ENCODE measurements at regions not wholly inside any gene's neighbourhood (a gene's known extent, or its start where the extent isn't known, plus 50 kb on each side); places are given as distances from the start of the nearest gene placed in this dataset.
"Not testable (repeated sequence)": the region's sequence is repeated elsewhere in the genome, so short reads cannot be mapped to it uniquely, and the experiment has no call there.

DNA sequence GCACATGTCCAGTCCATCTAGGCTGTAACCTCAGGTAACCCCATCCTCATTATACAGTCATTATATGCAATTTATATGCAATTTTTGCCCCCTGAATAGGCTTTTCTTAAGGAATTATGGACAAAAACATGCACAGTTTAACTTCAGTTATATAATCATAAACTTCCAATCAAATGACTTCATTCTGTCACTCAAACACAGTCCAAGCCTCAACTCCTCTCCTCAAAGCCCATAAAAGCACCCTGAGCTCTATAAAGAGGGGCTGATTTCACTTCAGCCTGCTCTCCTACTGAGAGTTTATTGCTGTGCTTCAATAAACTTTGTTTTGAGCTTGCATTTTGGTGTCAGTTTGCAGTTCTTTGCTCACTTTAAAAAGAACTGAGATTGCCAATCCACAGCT is 1805.5 kb downstream of the BRINP3 start:
- no peak for DNase-seq

DNA sequence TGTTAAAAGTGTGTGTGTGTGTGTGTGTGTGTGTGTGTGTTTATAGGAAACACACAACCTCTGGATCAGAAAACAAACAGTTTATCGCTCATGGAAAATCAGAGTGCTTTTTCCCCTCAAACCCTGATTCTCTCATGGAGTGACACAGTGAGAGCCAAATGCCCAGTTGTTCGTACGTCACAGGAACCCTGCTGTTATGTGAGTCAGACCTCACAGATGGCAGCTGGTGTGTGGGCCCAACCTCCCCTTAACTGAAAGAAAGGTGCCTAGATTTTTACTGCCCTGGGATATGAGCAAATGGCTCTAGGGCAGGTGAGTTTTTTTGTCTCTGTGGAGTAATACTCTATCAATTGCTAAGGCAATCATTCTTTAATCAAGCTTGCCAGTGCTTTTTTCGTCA is 1788.1 kb downstream of the BRINP3 start:
- DNase-seq: no peak

- no peak for DNase-seq
Measured at GRCh38 chr1:188700116-188700515, 1777.5 kb downstream of the BRINP3 start.

- DNase-seq: no peak
Measured at GRCh38 chr1:188706742-188707141, 1770.9 kb downstream of the BRINP3 start.

- DNase-seq: no peak
Measured at GRCh38 chr1:188708795-188709535, 1768.7 kb downstream of the BRINP3 start.

- no peak for DNase-seq
Measured at GRCh38 chr1:188715566-188715965, 1762.1 kb downstream of the BRINP3 start.

DNA sequence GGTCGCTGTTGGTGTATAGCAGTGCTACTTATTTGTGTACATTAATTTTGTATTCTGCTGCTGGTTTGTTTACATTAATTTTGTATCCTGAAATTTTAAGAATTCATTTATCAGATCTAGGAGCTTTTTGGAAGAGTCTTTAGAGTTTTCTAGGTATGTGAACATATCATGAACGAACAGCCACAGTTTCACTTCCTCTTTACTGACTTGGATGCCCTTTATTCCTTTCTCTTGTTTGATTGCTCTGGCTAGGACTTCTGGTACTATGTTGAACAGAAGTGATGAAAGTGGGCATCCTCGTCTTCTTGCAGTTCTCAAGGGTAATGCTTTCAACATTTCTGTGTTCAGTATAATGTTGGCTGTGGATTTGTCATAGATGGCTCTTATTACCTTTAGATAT is 1757.9 kb downstream of the BRINP3 start:
- DNase-seq: no peak

DNA sequence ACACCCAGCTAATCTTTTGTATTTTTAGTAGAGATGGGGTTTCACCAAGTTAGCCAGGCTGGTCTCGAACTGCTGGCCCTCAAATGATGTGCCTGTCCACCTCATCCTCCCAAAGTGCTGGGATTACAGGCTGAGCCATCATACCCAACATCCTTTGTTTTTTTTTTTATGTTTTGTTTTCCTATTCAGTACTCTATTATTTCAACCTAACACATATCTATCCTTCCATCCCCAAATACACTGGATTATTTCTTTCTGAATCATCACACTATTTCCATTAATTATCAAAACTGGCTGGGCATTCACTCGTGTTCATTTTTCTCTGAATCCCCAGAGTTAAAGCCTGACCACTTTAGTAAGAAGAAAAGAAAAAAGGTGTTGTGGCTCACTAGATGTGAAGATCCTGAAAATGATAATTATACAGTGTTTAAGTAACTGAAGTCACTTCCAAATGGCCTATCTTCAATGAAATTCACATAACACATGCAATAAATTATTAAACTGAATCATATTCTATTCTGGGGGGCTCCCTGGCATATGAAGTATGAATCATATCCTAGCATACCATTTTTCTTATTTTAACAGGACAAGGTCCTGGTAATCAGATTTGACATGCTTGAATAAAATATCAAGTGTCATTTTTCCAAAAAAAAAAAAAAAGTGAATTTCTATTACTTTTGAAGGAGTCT is 1754.2 kb downstream of the BRINP3 start:
- DNase-seq: no peak

DNA sequence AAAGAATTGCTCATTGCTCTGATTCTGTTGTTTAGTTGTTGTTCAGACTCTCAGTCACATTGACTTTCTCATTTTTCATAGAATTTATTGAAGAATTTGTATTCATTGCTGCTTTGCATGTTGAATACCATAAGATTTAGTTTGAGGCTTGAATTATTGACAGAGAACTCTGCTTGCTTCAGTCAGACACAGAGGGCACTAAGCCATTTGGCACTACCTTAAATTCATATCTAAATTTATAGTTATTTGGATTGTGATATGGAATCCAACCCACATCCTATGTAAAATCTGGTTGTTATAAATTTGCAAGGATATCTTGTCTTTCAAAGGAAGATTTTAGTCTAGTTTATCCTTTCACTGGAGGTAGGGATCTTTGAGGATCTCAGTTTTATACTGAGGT is 1748.6 kb downstream of the BRINP3 start:
- DNase-seq: no peak

DNA sequence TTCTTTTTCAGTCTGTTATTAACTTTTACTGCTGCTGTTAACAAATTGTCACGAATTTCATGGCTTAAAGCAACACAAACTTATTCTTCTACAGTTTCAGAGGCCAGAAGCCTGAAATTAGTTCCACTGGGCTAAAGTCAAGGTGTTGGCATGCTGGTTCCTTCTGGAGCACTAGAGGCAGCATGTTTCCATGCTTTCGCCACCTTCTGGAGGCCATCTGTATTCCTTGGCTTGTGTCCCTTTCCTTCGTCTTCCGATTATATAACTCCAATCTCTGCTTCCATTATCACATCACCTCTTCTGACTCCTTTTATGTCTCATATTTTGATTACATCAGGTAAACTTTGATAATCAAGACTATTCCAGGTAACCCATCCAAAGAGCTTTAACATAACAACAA is 1742.1 kb downstream of the BRINP3 start:
- no peak for DNase-seq

GRCh38 chr1:188749275-188749674 is 1728.4 kb downstream of the BRINP3 start:
- not testable (repeated sequence) for DNase-seq

DNA sequence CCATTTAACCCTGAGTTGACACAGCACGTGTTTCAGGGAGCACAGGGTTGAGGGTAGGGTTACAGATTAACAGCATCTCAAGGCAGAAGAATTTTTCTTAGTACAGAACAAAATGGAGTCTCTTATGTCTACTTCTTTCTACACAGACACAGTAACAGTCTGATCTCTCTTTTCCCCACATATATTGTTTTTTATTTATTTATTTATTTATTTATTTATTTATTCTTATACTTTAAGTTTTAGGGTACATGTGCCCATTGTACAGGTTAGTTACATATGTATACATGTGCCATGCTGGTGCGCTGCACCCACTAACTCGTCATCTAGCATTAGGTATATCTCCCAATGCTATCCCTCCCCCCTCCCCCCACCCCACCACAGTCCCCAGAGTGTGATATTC is 1725.6 kb downstream of the BRINP3 start:
- not testable (repeated sequence) for DNase-seq

DNA sequence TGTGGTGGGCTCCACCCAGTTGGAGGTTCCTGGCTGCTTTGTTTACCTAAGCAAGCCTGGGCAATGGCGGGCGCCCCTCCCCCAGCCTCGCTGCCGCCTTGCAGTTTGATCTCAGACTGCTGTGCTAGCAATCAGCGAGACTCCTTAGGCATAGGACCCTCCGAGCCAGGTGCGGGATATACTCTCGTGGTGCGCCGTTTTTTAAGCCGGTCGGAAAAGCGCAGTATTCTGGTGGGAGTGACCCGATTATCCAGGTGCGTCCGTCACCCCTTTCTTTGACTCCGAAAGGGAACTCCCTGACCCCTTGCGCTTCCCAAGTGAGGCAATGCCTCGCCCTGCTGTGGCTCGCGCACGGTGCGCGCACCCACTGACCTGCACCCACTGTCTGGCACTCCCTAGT is 1719.9 kb downstream of the BRINP3 start:
- not testable (repeated sequence) for DNase-seq

DNA sequence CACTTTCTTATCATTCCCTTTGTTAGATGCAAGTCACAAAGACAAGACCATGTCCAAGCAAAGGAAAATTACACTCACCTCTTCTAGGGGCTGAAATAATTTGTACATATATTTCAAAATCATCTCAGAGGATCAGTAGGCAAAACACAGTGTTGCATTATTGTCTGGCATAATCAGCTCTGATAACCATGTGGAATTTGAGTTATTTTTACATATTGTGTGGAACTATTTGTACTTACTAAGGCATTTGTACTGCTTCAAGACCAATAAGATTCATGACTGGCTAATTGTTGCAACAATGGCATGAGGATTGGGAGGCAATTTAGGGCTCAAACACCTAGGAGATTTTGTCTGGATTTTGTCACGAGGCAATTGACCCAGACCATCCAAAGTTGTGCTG is 1716.4 kb downstream of the BRINP3 start:
- no peak for DNase-seq

- DNase-seq: no peak
Measured at GRCh38 chr1:188762166-188762743, 1715.4 kb downstream of the BRINP3 start.

DNA sequence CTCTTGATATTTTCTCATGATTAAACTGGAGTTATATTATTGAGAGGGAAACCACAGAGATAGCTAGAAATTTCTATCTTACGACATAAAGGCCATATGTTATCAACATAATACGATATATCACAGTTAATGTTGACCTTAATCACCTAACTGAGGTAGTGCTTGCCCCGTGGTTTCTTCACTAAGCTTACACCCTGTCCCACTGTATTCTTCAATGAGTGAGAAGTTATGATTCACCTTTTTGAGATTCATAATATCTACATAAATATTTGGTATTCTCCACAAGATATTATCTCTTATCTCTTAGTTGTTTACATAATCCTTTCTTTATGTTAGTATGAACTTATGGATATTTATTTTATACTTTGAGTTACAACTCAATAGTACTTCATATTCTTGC is 1714.1 kb downstream of the BRINP3 start:
- DNase-seq: no peak

DNA sequence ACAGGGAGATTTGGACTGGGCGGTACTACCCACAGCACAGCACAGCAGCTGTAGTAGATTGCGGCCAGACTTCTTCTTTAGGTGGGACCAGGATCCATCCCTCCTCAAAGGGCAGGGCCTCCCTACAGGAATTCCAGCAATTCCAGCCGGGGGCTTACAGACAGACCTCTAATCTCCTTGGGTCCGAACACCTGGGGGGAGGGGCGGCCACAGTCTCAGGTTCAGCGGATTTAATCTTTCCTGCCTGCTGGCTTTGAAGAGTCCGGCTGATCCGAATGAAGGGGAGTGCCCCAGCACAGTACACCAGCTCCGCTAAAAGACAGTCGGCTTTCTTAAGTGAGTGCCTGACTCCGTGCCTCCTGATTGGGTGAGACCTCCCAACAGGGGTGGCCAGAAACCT is 1708.5 kb downstream of the BRINP3 start:
- DNase-seq: no peak

- no peak for DNase-seq
Measured at GRCh38 chr1:188769936-188770335, 1707.7 kb downstream of the BRINP3 start.

GRCh38 chr1:188778578-188778977 is 1699.1 kb downstream of the BRINP3 start:
- DNase-seq: no peak

DNA sequence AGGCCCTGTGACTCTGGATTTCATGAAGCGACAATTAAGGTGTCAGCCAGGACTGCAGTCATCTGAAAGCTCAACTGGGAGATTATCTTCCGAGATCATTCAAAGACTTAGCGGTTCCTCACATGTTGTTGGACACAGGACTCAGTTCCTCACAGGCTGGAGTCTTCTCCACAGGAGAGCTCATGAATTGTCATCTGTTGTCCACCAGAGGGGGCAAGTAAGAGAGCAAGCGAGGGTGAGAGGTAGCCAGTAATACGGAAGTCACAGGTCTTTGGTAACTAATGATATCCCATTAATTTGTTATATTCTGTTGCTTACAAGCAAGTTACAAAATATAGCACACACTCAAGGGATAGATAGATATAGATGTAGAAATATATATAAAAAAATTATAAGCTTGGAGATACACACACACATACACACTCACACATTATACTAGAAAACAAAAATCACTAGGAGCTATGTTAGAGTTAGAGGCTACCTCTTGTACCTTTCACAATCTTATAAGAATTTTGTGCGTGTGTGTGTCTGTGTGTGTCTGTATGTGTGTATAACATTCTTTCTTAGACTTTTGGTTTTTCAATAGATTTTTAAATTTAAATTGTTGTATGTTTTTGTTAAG is 1695.3 kb downstream of the BRINP3 start:
- DNase-seq: no peak

DNA sequence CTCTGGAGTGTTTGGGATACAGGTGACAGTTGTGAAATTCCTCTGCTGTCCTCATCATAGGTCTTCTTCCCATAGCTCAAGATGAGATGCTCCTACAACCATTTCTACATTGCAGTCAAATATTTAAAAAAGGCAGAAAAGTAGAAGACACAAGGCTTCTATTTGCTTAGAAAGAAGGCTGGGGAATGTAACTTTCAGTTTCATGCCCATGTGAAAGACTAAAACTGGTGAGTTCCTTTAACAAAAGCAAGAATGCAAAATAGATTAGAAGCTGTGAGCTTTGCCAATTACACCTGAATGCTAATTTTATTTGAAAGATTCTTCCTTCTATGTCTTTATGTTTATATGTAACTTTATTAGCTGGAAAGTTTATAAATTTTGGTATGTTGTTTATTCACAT is 1682.7 kb downstream of the BRINP3 start:
- no peak for DNase-seq

DNA sequence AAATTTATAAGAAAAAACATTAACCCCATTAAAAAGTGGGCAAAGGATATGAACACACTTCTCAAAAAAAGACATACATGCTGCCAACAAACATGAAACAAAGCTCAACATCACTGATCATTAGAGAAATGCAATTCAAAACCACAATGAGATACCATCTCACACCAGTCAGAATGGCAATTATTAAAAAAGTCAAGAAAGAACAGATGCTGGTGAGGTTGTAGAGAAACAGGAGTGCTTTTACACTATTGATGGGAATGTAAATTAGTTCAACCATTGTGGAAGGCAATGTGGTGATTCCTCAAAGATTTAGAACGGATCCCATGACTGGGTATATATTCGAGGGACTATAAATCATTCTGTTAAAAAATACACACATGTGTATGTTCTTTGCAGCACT is 1665.5 kb downstream of the BRINP3 start:
- DNase-seq: not testable (repeated sequence)

DNA sequence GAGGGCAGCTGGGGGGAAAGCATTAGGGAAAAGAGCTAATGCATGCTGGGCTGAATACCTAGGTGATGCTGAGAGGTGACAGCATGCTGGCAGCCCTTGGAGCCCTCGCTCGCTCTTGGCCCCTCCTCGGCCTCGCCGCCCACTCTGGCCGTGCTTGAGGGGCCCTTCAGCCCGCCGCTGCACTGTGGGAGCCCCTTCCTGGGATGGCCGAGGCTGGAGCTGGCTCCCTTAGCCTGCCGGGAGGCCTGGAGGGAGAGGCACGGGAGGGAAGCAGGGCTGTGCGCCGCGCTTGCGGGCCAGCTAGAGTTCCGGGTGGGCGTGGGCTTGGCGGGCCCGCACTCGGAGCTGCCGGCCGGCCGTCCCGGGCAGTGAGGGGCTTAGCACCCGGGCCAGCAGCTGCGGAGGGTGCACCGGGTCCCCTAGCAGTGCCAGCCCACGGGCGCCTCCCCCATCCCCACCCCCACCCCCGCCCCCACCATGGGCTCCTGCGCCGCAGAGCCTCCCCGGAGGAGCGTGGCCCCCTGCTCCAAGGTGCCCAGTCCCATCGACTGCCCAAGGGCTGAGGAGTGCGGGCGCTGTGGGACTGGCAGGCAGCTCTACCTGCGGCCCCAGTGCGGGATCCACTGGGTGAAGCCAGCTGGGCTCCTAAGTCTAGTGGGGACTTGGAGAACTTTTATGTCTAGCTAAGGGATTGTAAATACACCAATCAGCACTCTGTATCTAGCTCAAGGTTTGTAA is 1664.7 kb downstream of the BRINP3 start:
- DNase-seq: not testable (repeated sequence)
